Panc1 (cell line): ENCODE measurements at regions not wholly inside any gene's neighbourhood (a gene's known extent, or its start where the extent isn't known, plus 50 kb on each side); places are given as distances from the start of the nearest gene placed in this dataset.
"Not testable (repeated sequence)": the region's sequence is repeated elsewhere in the genome, so short reads cannot be mapped to it uniquely, and the experiment has no call there.

Experiments used
- ATAC-seq: fragments of 200-7000 bp; cut with Tn5 transposase; 2 replicates; pipeline ENCODE4 v1.9.1; 2020; ENCODE audit warnings: mild to moderate bottlenecking, moderate library complexity
- BruUV-seq: library from RNA; stranded (reverse); fragments of 400-500 nt; replicated peaks from 2 replicates; lab custom pipeline; 2021; lab: Mats Ljungman, UMichigan
- CTCF ChIA-PET: fragments of 300-600 bp; sonication (Branson Sonifier 250); formaldehyde crosslinking; loops from one replicate; lab custom pipeline; 2022; ENCODE audit warnings: antibody characterized with exemption; lab: Charles Lee
- POLR2A ChIA-PET: fragments of 300-600 bp; sonication (Branson Sonifier 250); formaldehyde crosslinking; loops from one replicate; lab custom pipeline; 2022; ENCODE audit warnings: antibody characterized with exemption; lab: Charles Lee
- DNase-seq: peaks from one replicate; pipeline ENCODE4 v3.0.0-alpha.2; 2010; ENCODE audit warnings: low read depth, low spot score
- H3K27ac ChIP-seq: 2 replicates; pipeline ENCODE4 v1.5.1; 2011; ENCODE audit warnings: mild to moderate bottlenecking, low read length, inconsistent platforms
- H3K27me3 ChIP-seq: fragments of 200-500 bp; sonication (Bioruptor generic); 2 replicates; pipeline ENCODE4 v1.6.0; 2014; ENCODE audit warnings: low read length, inconsistent platforms; ENCODE audit not compliant: control insufficient read depth, insufficient read depth
- H3K36me3 ChIP-seq: fragments of 200-500 bp; sonication (Bioruptor generic); 2 replicates; pipeline ENCODE4 v1.5.1; 2014; ENCODE audit warnings: inconsistent platforms, mild to moderate bottlenecking, low read length, moderate library complexity; ENCODE audit not compliant: control insufficient read depth, insufficient read depth
- H3K4me1 ChIP-seq: 2 replicates; pipeline ENCODE4 v1.5.1; 2011; ENCODE audit warnings: inconsistent platforms, mild to moderate bottlenecking, low read length, moderate library complexity; ENCODE audit not compliant: control insufficient read depth, insufficient read depth
- H3K4me3 ChIP-seq, 2 experiments: 2 replicates each; pipeline ENCODE4 v1.5.1; 2011 to 2012; ENCODE audit warnings: low read depth in 2 of 2, low read length in 2 of 2, mild to moderate bottlenecking in 2 of 2, inconsistent platforms in 1 of 2, moderate library complexity in 1 of 2
- H3K9me3 ChIP-seq: fragments of 200-500 bp; sonication (Bioruptor generic); 2 replicates; pipeline ENCODE4 v1.5.1; 2014; ENCODE audit warnings: low read depth, mild to moderate bottlenecking, inconsistent platforms, low read length, moderate library complexity; ENCODE audit not compliant: control insufficient read depth, insufficient read depth
- POLR2AphosphoS5 ChIP-seq: IDR thresholded peaks from 2 replicates; pipeline ENCODE4 v1.6.1; 2012; ENCODE audit warnings: mild to moderate bottlenecking, low read depth, low read length, moderate library complexity
- SIN3A ChIP-seq: IDR thresholded peaks from 2 replicates; pipeline ENCODE4 v1.6.1; 2012; ENCODE audit warnings: low read depth, mild to moderate bottlenecking, low read length, moderate library complexity, borderline replicate concordance; ENCODE audit not compliant: insufficient read depth
- TCF7L2 ChIP-seq: IDR thresholded peaks from 2 replicates; pipeline ENCODE4 v1.6.1; 2011; ENCODE audit warnings: mild to moderate bottlenecking, low read depth, low read length, inconsistent platforms
- in situ Hi-C: cut with HindIII; loops from 2 replicates; pipeline ENCODE4 v1.10.0; 2016; ENCODE audit warnings: low sequenced_read_pairs, low pct_unique_long_range_greater_than_20kb
- intact Hi-C: fragments of 100-400 bp; cut with micrococcal nuclease; formaldehyde crosslinking; loops from one replicate; pipeline ENCODE4 v1.10.0; 2022; ENCODE audit not compliant: unreplicated experiment
- TF ChIP-seq, protein P1 (sequence below): fragments of 450-650 bp; IDR thresholded peaks from 2 replicates; pipeline ENCODE4 v1.5.1; 2017; ENCODE audit warnings: mild to moderate bottlenecking
- TF ChIP-seq, protein P2 (sequence below), 2 experiments: IDR thresholded peaks; 2 replicates each; pipeline ENCODE4 v1.6.1; 2011 to 2012; ENCODE audit warnings: low read depth in 2 of 2, control low read depth in 1 of 2, low read length in 1 of 2, mild to moderate bottlenecking in 1 of 2, moderate library complexity in 1 of 2; ENCODE audit not compliant: insufficient read depth in 1 of 2

DNA sequence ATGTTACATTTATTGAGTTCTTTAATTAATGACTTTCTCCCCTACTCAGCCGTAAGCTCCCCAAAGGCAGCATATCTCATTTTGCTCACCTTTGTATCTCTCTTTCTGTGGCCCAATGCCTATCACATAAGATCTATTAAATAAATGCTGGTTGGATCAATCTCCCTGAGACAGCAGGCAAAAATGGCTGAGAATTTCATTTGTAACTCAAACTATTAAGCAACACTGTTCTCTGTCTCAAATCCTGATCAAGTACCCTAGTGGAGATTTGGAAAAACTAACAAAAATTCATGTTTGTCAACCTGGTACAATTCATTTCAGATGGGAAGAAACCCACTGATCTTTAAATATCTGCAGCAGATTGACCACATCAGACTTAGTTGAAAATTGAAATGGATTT is 127.4 kb downstream of the ZFAND4 start:
- in situ Hi-C loops, result no loop called here
- TF ChIP-seq, protein P1, sequence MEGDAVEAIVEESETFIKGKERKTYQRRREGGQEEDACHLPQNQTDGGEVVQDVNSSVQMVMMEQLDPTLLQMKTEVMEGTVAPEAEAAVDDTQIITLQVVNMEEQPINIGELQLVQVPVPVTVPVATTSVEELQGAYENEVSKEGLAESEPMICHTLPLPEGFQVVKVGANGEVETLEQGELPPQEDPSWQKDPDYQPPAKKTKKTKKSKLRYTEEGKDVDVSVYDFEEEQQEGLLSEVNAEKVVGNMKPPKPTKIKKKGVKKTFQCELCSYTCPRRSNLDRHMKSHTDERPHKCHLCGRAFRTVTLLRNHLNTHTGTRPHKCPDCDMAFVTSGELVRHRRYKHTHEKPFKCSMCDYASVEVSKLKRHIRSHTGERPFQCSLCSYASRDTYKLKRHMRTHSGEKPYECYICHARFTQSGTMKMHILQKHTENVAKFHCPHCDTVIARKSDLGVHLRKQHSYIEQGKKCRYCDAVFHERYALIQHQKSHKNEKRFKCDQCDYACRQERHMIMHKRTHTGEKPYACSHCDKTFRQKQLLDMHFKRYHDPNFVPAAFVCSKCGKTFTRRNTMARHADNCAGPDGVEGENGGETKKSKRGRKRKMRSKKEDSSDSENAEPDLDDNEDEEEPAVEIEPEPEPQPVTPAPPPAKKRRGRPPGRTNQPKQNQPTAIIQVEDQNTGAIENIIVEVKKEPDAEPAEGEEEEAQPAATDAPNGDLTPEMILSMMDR, result no peak
- TF ChIP-seq, protein P2, sequence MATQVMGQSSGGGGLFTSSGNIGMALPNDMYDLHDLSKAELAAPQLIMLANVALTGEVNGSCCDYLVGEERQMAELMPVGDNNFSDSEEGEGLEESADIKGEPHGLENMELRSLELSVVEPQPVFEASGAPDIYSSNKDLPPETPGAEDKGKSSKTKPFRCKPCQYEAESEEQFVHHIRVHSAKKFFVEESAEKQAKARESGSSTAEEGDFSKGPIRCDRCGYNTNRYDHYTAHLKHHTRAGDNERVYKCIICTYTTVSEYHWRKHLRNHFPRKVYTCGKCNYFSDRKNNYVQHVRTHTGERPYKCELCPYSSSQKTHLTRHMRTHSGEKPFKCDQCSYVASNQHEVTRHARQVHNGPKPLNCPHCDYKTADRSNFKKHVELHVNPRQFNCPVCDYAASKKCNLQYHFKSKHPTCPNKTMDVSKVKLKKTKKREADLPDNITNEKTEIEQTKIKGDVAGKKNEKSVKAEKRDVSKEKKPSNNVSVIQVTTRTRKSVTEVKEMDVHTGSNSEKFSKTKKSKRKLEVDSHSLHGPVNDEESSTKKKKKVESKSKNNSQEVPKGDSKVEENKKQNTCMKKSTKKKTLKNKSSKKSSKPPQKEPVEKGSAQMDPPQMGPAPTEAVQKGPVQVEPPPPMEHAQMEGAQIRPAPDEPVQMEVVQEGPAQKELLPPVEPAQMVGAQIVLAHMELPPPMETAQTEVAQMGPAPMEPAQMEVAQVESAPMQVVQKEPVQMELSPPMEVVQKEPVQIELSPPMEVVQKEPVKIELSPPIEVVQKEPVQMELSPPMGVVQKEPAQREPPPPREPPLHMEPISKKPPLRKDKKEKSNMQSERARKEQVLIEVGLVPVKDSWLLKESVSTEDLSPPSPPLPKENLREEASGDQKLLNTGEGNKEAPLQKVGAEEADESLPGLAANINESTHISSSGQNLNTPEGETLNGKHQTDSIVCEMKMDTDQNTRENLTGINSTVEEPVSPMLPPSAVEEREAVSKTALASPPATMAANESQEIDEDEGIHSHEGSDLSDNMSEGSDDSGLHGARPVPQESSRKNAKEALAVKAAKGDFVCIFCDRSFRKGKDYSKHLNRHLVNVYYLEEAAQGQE (IDR thresholded peaks at IDR 0.05; ENCODE audit: insufficient read depth in 1 of 2, low read depth in 2 of 2, low read length in 1 of 2), result no peak
- TF ChIP-seq POLR2AphosphoS5 (no peak), SIN3A (no peak), TCF7L2 (no peak)
- CTCF ChIA-PET, result no interaction called here
- ATAC-seq, result no peak
- BruUV-seq, result no TSS peak
- DNase-seq, result no peak
- POLR2A ChIA-PET, result no interaction called here
- Histone ChIP-seq H3K27me3 (no peaks in the 10 kb centered on the region), H3K4me3 (no peak overlapping the region), H3K36me3 (no peaks in the 10 kb centered on the region), H3K4me1 (no peaks in the 10 kb centered on the region; the same call in 1 of the 2 replicates), H3K27ac (no peak overlapping the region), H3K9me3 (no peaks in the 10 kb centered on the region)
- intact Hi-C loops, result no loop called here

- POLR2A ChIA-PET, result no interaction called here
Observed at GRCh38 chr10:45544191-45544590, 128.4 kb downstream of the ZFAND4 start.

GRCh38 chr10:45541032-45541431 is 131.5 kb downstream of the ZFAND4 start:
- H3K27me3 ChIP-seq, H3K36me3 ChIP-seq, intact Hi-C loops, CTCF ChIA-PET, BruUV-seq, H3K4me3 ChIP-seq, DNase-seq, H3K4me1 ChIP-seq, ATAC-seq, POLR2A ChIA-PET, in situ Hi-C loops, H3K27ac ChIP-seq, H3K9me3 ChIP-seq: not testable (repeated sequence)

More at GRCh38 chr10:45544191-45544590, 128.4 kb downstream of the ZFAND4 start:
- Histone ChIP-seq H3K4me3 (no peak overlapping the region), H3K27me3 (no peaks in the 10 kb centered on the region), H3K27ac (no peak overlapping the region), H3K36me3 (no peaks in the 10 kb centered on the region), H3K4me1 (no peaks in the 10 kb centered on the region; the same call in 1 of the 2 replicates), H3K9me3 (no peaks in the 10 kb centered on the region)
- in situ Hi-C loops (no loop called here), intact Hi-C loops (no loop called here)
- no peak for ATAC-seq
- no peak for DNase-seq
- TF ChIP-seq, protein P1, result no peak
- TF ChIP-seq TCF7L2, result no peak
- TF ChIP-seq, protein P2 (IDR thresholded peaks at IDR 0.05; ENCODE audit: insufficient read depth in 1 of 2, low read depth in 2 of 2, low read length in 1 of 2), result no peak
- no peak for TF ChIP-seq POLR2AphosphoS5
- no peak for TF ChIP-seq SIN3A
- CTCF ChIA-PET, result no interaction called here
- no TSS peak for BruUV-seq

GRCh38 chr10:45540589-45540988 is 132.0 kb downstream of the ZFAND4 start:
- BruUV-seq, CTCF ChIA-PET, in situ Hi-C loops, POLR2A ChIA-PET, DNase-seq, H3K27me3 ChIP-seq, H3K27ac ChIP-seq, H3K4me3 ChIP-seq, H3K4me1 ChIP-seq, ATAC-seq, H3K36me3 ChIP-seq, intact Hi-C loops, H3K9me3 ChIP-seq: not testable (repeated sequence)
